ENCODE measurements at regions not wholly inside any gene's neighbourhood (a gene's known extent, or its start where the extent isn't known, plus 50 kb on each side); places are given as distances from the start of the nearest gene placed in this dataset.

GRCh38 chr6:30802731-30803130 is 58.4 kb upstream of the IER3 start:
- no peaks in the 10 kb centered on the region for H3K9me3 ChIP-seq (ENCODE audit: control insufficient read depth, low read depth, low read length)
- H3K27me3 ChIP-seq (ENCODE audit: control insufficient read depth, insufficient read depth, low read length), result no peaks in the 10 kb centered on the region
- no peak overlapping the region for H3K27ac ChIP-seq (ENCODE audit: low read length)
- no peaks in the 10 kb centered on the region for H3K36me3 ChIP-seq (ENCODE audit: control insufficient read depth, low read depth, low read length)
- H3K4me1 ChIP-seq (ENCODE audit: control insufficient read depth, low read depth, low read length), result no peaks in the 10 kb centered on the region
- no peak overlapping the region for H3K4me3 ChIP-seq (ENCODE audit: low read length)
- H3K9ac ChIP-seq (ENCODE audit: low read length), result no peak overlapping the region

DNA sequence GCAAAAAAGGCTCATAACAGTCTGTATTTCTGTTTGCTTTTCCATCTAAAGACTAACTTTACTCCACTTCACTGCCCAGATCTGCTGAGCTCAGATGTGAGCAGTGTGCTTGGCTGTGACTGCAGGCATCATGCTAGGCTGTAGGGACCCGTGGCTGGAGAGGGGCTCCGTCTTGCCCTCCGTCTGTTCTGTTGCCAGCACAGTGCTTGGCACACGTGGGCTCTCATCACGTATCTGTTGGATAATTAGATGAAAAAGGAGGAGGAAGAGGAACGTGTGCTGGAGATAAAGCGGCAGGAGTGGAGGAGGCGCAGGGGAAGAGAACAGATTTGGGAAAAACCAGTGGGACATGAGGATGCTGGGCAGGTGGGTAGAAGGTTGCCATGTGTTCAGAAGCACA is 57.6 kb upstream of the IER3 start:
- Histone ChIP-seq H3K9ac (ENCODE audit: low read length) (no peak overlapping the region), H3K27me3 (ENCODE audit: control insufficient read depth, insufficient read depth, low read length) (no peaks in the 10 kb centered on the region), H3K9me3 (ENCODE audit: control insufficient read depth, low read depth, low read length) (no peaks in the 10 kb centered on the region), H3K4me1 (ENCODE audit: control insufficient read depth, low read depth, low read length) (no peaks in the 10 kb centered on the region), H3K4me3 (ENCODE audit: low read length) (no peak overlapping the region), H3K36me3 (ENCODE audit: control insufficient read depth, low read depth, low read length) (no peaks in the 10 kb centered on the region), H3K27ac (ENCODE audit: low read length) (no peak overlapping the region)

DNA sequence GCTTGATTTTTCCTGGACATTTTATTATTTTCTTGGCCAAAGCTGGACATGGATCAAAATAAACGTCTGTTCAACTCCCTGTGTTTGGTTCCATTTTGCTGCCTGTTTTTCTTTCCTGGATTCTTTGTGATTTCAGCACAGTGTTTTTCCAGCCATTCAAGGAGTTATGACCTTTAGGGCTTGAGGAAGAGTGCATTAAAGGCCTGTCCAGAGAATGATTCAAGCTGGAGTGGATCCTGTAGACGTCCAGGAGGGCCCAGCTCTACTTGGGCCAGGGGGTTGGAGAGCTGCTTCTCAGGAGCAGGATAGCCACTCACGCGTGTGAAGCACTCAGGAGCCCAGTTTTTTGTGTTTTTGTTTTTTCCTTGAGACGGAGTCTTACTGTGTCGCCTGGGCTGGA is 56.5 kb upstream of the IER3 start:
- H3K27me3 ChIP-seq (ENCODE audit: control insufficient read depth, insufficient read depth, low read length), result no peaks in the 10 kb centered on the region
- H3K9me3 ChIP-seq (ENCODE audit: control insufficient read depth, low read depth, low read length), result no peaks in the 10 kb centered on the region
- no peak overlapping the region for H3K4me3 ChIP-seq (ENCODE audit: low read length)
- no peaks in the 10 kb centered on the region for H3K36me3 ChIP-seq (ENCODE audit: control insufficient read depth, low read depth, low read length)
- H3K4me1 ChIP-seq (ENCODE audit: control insufficient read depth, low read depth, low read length), result no peaks in the 10 kb centered on the region
- no peak overlapping the region for H3K27ac ChIP-seq (ENCODE audit: low read length)
- H3K9ac ChIP-seq (ENCODE audit: low read length), result no peak overlapping the region

- Histone ChIP-seq H3K9me3 (ENCODE audit: control insufficient read depth, low read depth, low read length) (no peaks in the 10 kb centered on the region), H3K4me1 (ENCODE audit: control insufficient read depth, low read depth, low read length) (no peaks in the 10 kb centered on the region), H3K27ac (ENCODE audit: low read length) (no peak overlapping the region), H3K4me3 (ENCODE audit: low read length) (no peak overlapping the region), H3K36me3 (ENCODE audit: control insufficient read depth, low read depth, low read length) (no peaks in the 10 kb centered on the region), H3K27me3 (ENCODE audit: control insufficient read depth, insufficient read depth, low read length) (no peaks in the 10 kb centered on the region), H3K9ac (ENCODE audit: low read length) (no peak overlapping the region)
Observed at GRCh38 chr6:30799210-30799609, 54.9 kb upstream of the IER3 start.

DNA sequence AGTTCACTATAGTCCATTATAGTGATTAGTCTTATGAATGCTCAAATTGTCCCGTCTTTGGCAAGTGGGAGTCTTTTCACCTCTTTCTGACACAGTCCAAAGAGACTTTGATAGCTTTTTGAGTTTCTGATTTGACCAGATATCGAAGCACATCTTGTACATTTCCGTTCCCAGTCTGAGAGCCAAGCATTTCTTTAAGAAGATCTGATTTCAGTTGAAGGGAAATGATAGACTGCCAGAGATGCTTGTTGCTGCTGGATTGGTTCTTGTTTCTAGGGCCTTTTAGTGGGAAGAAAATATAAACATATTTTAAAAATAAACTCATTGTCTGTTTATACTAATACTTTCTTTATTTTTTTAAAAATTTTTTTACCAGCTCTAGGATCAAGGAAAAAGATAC is 54.1 kb upstream of the IER3 start:
- Histone ChIP-seq H3K27me3 (ENCODE audit: control insufficient read depth, insufficient read depth, low read length) (no peaks in the 10 kb centered on the region), H3K27ac (ENCODE audit: low read length) (no peak overlapping the region), H3K9ac (ENCODE audit: low read length) (no peak overlapping the region), H3K4me1 (ENCODE audit: control insufficient read depth, low read depth, low read length) (no peaks in the 10 kb centered on the region), H3K9me3 (ENCODE audit: control insufficient read depth, low read depth, low read length) (no peaks in the 10 kb centered on the region), H3K4me3 (ENCODE audit: low read length) (no peak overlapping the region), H3K36me3 (ENCODE audit: control insufficient read depth, low read depth, low read length) (no peaks in the 10 kb centered on the region)

- Histone ChIP-seq H3K9ac (ENCODE audit: low read length) (no peak overlapping the region), H3K4me1 (ENCODE audit: control insufficient read depth, low read depth, low read length) (no peaks in the 10 kb centered on the region), H3K9me3 (ENCODE audit: control insufficient read depth, low read depth, low read length) (no peaks in the 10 kb centered on the region), H3K27ac (ENCODE audit: low read length) (no peak overlapping the region), H3K36me3 (ENCODE audit: control insufficient read depth, low read depth, low read length) (no peaks in the 10 kb centered on the region), H3K27me3 (ENCODE audit: control insufficient read depth, insufficient read depth, low read length) (peaks cover 6% of the 10 kb centered on the region), H3K4me3 (ENCODE audit: low read length) (no peak overlapping the region)
Observed at GRCh38 chr6:30795549-30796293, 51.4 kb upstream of the IER3 start.
